Frontal cortex (tissue), 3 donors: ENCODE measurements at regions not wholly inside any gene's neighbourhood (a gene's known extent, or its start where the extent isn't known, plus 50 kb on each side); places are given as distances from the start of the nearest gene placed in this dataset.
A peak's percentile ranks its signal among the peaks of the same experiment; 100 is the strongest.

Experiments used
- DNase-seq, 2 donors: peaks; one replicate each; pipeline ENCODE4 v3.0.0; 2012; ENCODE audit warnings: low spot score in 2 of 2
- FAIRE-seq: peaks from 2 replicates; lab custom pipeline; 2012; peaks lifted over from hg19 to GRCh38; lab: Jason Lieb, UNC
- donor health status: control.
- donor health status: control.
- donor health status: control.

GRCh38 chr6:113735491-113735890, 121.7 kb upstream of the MARCKS start:
- DNase-seq (no peak), FAIRE-seq (no peak)

- no peak for FAIRE-seq
These were observed 120.2 kb upstream of the MARCKS start for GRCh38 chr6:113736978-113737377.

GRCh38 chr6:113739041-113739655, 118.0 kb upstream of the MARCKS start:
- DNase-seq (no peak), FAIRE-seq (no peak)

More at GRCh38 chr6:113736978-113737377, 120.2 kb upstream of the MARCKS start:
- DNase-seq, result no peak

- no peak for FAIRE-seq
- DNase-seq, result no peak
These were observed 115.5 kb upstream of the MARCKS start for GRCh38 chr6:113741651-113742050.

GRCh38 chr6:113742342-113742741, 114.8 kb upstream of the MARCKS start:
- no peak for DNase-seq
- FAIRE-seq, result no peak

- no peak for FAIRE-seq
- DNase-seq, result no peak
These were observed 112.3 kb upstream of the MARCKS start for GRCh38 chr6:113744861-113745260.

- FAIRE-seq (no peak), DNase-seq (no peak)
These were observed 106.8 kb upstream of the MARCKS start for GRCh38 chr6:113750151-113750855.

- DNase-seq (no peak), FAIRE-seq (no peak)
These were observed 102.9 kb upstream of the MARCKS start for GRCh38 chr6:113754291-113754690.

- DNase-seq, result no peak
- FAIRE-seq, result no peak
These were observed 101.5 kb upstream of the MARCKS start for GRCh38 chr6:113755449-113756289.

- FAIRE-seq, result no peak
These were observed 100.9 kb upstream of the MARCKS start for GRCh38 chr6:113756290-113756665.

GRCh38 chr6:113758214-113758613, 98.9 kb upstream of the MARCKS start:
- no peak for DNase-seq
- FAIRE-seq, result no peak

More at GRCh38 chr6:113756290-113756665, 100.9 kb upstream of the MARCKS start:
- no peak for DNase-seq

GRCh38 chr6:113758826-113759574, 98.1 kb upstream of the MARCKS start:
- no peak for DNase-seq
- no peak for FAIRE-seq

GRCh38 chr6:113762641-113763040, 94.5 kb upstream of the MARCKS start:
- no peak for FAIRE-seq
- DNase-seq, result no peak

GRCh38 chr6:113763311-113763766, 93.8 kb upstream of the MARCKS start:
- no peak for DNase-seq
- no peak for FAIRE-seq

GRCh38 chr6:113763876-113764275, 93.3 kb upstream of the MARCKS start:
- DNase-seq (no peak), FAIRE-seq (no peak)

- no peak for FAIRE-seq
These were observed 91.2 kb upstream of the MARCKS start for GRCh38 chr6:113765909-113766308.

GRCh38 chr6:113767985-113768384, 89.2 kb upstream of the MARCKS start:
- FAIRE-seq (no peak), DNase-seq (no peak)

More at GRCh38 chr6:113765909-113766308, 91.2 kb upstream of the MARCKS start:
- DNase-seq, result no peak

GRCh38 chr6:113772961-113773360, 84.2 kb upstream of the MARCKS start:
- DNase-seq (no peak), FAIRE-seq (no peak)

GRCh38 chr6:113774127-113774825, 82.9 kb upstream of the MARCKS start:
- DNase-seq (no peak), FAIRE-seq (peak; percentile 37)
